ENCODE measurements at regions not wholly inside any gene's neighbourhood (a gene's known extent, or its start where the extent isn't known, plus 50 kb on each side); places are given as distances from the start of the nearest gene placed in this dataset.

DNA sequence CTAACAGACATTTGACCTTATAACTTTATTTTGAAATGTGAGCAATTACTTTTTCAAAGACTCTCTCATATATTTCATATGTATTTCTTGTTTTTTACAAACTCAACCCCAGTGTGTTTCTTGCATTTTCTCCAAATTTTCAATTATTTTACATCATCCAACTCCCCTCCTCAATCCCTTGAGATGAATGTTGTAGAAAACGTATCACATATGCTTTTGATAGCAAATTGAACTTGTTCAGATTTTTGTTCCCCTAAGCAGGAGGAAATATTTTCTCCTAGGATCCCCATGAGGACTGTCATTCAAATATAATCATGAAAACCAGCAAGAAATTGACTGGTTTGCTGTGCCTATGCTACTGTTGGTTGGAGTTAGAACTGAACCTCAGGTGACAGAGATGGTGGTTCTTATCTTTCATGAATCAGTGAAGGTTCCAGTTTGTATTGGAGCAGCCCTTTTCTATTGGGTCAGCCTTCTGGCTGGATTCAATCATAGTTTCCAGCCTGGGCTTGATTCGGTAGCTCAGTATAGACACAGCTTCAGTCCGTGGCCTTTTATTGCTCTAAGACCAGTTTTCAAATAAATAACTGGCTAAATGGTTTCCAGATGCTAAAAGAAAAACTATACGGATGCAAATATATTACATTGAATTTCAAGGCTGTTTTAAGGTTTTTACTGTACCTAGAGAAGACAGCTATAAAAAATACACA lies 591.0 kb downstream of the EPHA4 start:
- no peak for DNase-seq (ENCODE audit: low spot score)

DNA sequence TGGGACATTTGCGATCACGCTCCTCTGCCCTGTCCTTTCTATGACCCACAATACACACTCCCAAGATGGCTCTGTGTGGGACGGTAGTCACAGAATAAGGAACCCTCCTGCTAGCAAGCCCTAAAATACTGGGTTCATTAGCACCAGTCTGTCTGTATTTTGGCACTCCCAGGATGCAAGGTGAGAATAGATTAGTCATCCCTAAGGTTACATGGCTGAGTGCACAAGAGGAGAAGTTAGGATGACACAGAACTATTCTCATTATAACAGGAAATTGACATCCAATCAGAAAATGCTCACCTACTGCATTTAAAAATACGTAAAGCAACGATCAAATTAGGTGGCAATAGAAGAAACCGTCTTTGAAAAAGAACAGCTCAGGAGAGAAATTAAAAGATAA lies 590.2 kb downstream of the EPHA4 start:
- DNase-seq (ENCODE audit: low spot score), result no peak

GRCh38 chr2:220985561-220985960 lies 586.5 kb downstream of the EPHA4 start:
- no peak for DNase-seq (ENCODE audit: low spot score)

DNA sequence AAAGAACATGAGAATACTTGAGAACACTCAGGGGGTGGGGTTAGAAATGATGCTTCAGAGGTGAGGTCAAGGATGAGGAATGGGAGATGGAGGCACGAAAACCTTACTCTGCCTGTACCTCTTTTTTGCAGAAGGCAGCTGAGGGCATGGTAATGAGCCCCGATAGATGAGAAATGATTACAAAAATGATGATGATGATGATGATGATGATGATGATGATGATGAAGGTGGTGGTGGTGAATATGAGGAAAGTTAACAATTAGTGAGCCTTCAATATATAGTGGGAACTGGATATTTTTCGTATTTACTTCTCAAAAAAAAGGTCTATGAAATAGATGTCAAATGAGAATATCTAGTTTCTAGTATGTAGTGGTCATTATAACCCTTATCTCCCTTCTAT lies 584.3 kb downstream of the EPHA4 start:
- DNase-seq (ENCODE audit: low spot score), result no peak

DNA sequence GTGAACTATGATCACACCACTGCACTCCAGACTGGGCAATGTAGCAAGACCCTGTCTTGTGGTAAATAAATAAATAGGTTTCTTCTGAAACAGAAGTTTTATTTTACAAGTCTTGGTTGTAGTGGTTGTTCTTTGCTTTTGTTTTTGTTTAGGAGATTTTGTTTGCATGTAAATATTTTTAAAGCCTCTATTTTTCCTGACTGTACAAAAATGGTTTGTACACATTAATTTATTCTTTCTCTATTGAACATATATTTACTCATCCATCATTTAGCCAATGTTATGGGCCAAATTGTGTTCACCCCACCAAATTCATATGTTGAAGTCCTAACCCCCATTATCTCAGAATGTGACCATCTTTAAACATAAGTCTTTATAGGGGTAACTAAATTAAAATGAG lies 580.1 kb downstream of the EPHA4 start:
- DNase-seq (ENCODE audit: low spot score), result no peak

- no peak for DNase-seq (ENCODE audit: low spot score)
These were observed 577.3 kb downstream of the EPHA4 start for GRCh38 chr2:220994846-220995245.

GRCh38 chr2:220995581-220995980 lies 576.5 kb downstream of the EPHA4 start:
- no peak for DNase-seq (ENCODE audit: low spot score)

DNA sequence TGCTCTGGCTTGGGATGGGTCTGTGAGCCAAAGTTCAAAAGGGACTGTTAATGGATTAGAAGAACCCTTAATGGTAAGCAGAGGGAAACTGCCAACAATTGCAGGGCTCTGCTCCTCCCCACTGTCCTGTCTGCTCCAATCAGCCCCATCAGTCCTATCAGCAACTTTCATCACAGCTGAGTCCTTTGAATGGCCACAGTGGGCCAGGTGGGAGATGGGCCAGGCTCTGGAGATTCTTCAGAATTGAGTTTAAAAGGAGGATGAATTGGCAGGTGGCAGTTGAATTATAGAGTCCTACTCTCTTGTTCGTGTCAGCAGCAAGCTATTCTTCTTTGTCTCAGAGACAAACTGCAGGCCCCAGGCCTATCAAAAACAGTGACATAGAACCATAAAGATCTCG lies 573.9 kb downstream of the EPHA4 start:
- no peak for DNase-seq (ENCODE audit: low spot score)

DNA sequence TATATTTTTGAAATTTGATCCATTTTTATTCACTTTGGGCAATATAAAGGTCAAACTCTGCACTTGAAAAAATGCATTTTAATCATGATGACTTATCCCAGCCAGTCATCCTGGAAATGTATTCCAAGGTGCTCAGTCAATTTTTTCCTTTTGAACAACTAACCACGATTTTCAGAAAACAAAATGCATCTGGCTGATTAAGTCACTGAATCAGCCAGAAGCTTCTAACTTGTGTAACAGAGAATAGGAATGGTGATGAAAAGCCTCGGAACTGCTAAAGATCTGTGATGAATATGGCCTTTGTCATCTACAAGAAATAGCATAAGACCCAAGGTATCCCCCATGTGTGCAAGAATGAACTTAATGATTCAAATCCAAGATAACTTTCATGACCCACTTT lies 572.7 kb downstream of the EPHA4 start:
- no peak for DNase-seq (ENCODE audit: low spot score)

DNA sequence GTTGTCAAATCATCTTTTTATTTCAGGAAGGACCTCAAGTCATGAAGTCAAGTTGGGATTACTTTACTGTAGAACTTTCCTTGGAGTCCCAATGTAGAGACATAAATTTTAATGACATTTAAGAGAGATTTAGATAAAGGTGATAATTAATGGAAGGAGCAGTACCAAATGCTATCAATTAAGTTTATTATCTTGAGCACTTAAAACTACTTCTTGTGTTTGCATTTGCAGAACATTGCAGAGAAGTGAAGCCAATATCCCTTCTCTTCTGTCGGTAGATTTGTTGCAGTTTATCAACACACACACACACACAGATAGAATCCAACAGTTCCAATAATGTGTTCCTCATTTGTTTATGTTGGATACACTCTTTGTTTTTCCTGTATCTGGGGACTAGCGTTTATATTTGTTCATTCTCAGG lies 570.7 kb downstream of the EPHA4 start:
- DNase-seq (ENCODE audit: low spot score), result no peak

DNA sequence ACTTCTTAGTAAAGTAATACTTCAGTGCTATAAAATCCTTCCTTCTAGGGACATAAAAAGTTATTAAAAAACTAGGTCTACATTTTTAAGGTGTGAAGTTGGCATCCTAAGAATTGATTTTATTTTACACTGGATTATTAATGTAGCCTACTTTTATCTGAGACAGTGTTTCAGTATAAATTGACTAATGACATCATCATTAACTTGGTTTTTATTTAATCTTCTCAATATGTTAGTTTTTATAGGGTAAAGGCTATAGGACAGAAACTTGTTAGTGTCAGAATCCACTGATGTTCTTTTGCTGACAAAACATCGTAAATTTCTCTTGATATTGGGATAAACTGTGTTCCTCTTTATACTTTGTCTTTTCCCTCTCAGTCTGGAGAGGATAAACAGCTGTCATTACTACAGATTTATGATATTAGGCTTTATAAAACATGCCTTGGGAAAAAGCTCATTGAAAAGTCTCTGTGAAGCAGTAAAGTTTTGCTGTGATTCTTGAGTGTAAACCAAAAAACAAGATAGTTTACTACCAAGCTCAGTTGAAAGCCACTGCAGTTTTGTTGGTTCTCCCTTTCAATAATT lies 569.9 kb downstream of the EPHA4 start:
- DNase-seq (ENCODE audit: low spot score), result no peak

GRCh38 chr2:221005338-221005737 lies 566.8 kb downstream of the EPHA4 start:
- no peak for DNase-seq (ENCODE audit: low spot score)

GRCh38 chr2:221006084-221006483 lies 566.0 kb downstream of the EPHA4 start:
- no peak for DNase-seq (ENCODE audit: low spot score)

GRCh38 chr2:221016551-221016950 lies 555.6 kb downstream of the EPHA4 start:
- DNase-seq (ENCODE audit: low spot score), result no peak

DNA sequence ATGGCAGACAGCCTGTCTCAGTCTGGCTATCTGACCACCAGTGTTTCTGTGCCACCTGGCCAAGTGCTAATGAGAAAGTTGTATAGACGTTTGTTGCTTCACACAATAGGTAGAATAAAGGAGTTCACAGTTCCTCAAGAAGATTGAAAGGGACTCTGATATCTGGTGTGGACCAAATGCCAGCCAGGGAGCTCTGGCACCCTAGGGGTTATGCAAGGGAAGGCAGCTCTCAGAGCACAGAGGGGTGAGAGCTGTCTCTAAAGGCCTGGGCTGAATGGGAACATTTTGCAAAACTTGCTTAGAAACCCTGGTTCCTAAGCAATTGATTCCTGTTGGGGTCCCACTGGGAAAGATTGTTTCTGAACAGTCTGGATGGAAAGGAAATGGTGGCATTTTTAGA lies 553.8 kb downstream of the EPHA4 start:
- no peak for DNase-seq (ENCODE audit: low spot score)

DNA sequence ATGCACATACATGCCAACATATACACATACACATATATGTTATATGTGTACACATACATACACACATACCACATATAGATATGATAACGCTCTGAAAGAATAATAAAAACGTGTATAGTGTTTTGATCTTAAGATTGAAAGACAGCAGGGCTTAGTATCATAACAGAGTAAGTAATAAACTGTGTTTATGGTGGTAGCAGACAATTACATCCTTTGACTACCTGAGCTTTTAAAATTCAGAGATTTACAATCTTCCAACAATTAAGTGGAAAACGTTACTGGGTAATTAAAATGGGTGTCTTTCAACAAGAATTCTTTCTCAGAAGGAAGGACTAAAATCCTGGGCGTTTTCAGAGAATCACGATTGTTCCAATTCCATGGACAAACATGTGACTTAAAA lies 552.4 kb downstream of the EPHA4 start:
- no peak for DNase-seq (ENCODE audit: low spot score)

- DNase-seq (ENCODE audit: low spot score), result no peak
These were observed 549.5 kb downstream of the EPHA4 start for GRCh38 chr2:221022554-221022953.

DNA sequence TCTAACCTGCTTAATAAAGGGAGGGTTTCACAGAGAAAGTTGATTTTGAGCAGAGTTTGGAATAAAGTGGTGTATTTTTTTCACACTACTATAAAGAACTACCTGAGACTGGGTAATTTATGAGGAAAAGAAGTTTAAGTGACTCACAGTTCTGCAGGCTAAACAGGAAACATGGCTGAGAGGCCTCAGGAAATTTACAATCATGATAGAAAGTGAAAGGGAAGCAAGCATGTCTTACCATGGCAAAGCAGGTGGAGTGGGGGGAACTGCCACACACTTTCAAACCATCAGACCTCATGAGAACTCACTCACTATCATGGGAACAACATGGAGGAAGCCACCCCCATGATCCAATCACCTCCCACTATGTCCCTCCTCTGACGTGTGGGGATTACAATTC lies 546.7 kb downstream of the EPHA4 start:
- DNase-seq (ENCODE audit: low spot score), result no peak

DNA sequence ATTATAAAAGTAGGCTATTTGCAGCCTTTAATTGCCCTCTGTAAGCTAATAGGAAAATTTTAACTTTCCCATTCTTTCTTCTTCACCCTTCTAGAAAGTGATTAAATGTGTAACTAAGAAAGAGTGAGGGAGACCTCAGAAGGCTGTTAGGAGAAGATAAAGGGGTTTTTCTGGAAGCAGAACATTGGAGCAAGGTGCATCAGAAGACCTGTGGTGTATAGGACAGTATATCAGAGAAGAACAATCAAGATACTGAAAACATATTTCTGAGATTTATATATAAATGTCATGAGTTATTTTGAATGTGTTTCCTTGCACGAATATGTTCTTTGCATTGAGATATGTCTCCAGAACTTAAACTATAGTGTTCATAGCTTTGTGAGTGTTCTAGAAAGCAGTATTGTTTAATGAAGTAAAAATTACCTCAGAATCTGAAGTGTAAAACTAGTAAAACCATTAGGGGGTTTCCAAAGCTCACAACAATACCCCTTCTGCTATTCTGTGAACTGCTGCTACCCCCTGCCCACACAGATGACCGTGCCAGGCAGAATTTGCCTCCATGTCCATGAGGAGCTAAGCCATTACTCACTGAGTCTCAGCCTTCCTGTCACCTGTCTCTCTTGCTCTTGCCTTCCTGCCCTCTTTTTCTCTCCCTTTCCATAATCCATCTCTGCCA lies 537.9 kb downstream of the EPHA4 start:
- no peak for DNase-seq (ENCODE audit: low spot score)

GRCh38 chr2:221034973-221035372 lies 537.1 kb downstream of the EPHA4 start:
- DNase-seq (ENCODE audit: low spot score), result no peak

DNA sequence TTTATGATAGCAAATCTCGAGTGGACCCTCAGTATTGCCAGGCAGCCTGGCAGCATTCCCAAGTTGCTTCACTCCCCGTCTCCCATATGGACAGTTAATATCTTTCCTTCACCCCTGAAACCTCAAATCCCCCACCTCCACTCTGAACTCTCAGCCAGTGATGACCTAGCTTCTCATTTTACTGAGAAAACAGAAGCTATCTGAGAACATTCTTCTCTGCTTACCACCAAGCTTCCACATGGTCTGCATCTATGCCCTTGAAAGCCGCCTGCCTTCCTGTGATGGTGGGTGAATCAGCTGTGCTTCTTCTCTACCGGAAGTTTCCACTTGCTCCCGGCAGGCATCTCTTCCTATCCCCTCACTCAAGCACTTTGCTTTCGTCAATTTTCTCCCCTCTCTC lies 529.2 kb downstream of the EPHA4 start:
- DNase-seq (ENCODE audit: low spot score), result no peak

DNA sequence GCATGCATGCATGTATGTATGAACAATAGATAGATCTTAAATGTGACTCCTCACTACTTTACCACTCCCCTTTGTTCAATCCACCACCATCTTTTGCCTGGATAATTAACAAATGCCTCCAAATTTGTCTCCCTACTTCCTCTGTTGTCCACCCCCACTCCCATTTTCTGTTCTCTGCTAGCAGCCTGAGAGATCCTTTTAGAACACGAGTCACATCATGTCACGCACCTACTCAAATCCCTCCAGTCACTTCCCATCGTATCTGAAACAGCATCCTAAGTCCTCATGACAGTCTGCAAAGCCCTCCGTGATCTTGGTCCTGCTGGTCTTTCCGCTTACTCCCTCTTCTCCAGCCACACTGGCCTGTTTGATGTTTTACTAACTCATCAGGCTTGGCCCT lies 527.3 kb downstream of the EPHA4 start:
- no peak for DNase-seq (ENCODE audit: low spot score)

- DNase-seq (ENCODE audit: low spot score), result no peak
These were observed 521.9 kb downstream of the EPHA4 start for GRCh38 chr2:221050020-221050795.

Data from Ammon's horn (tissue), 1 donor.